Activated naive CD4-positive, alpha-beta T cell treated with anti-CD3 and anti-CD28 coated beads, Interleukin-2, amount 50 U/mL, for 24 hours (primary cell): ENCODE measurements at regions not wholly inside any gene's neighbourhood (a gene's known extent, or its start where the extent isn't known, plus 50 kb on each side); places are given as distances from the start of the nearest gene placed in this dataset.

Experiments
- H3K27ac Mint-ChIP-seq: one replicate; pipeline ENCODE4 v1.8.0; 2021; ENCODE audit warnings: mild to moderate bottlenecking, mixed read lengths
- H3K27me3 Mint-ChIP-seq: one replicate; pipeline ENCODE4 v1.8.0; 2021; ENCODE audit warnings: mixed read lengths
- H3K36me3 Mint-ChIP-seq: one replicate; pipeline ENCODE4 v1.8.0; 2021; ENCODE audit warnings: mixed read lengths
- H3K4me1 Mint-ChIP-seq: one replicate; pipeline ENCODE4 v1.8.0; 2021; ENCODE audit warnings: mixed read lengths
- H3K4me3 Mint-ChIP-seq: one replicate; pipeline ENCODE4 v1.8.0; 2021; ENCODE audit warnings: mild to moderate bottlenecking, mixed read lengths
- H3K9me3 Mint-ChIP-seq: one replicate; pipeline ENCODE4 v1.8.0; 2021; ENCODE audit warnings: mixed read lengths

DNA sequence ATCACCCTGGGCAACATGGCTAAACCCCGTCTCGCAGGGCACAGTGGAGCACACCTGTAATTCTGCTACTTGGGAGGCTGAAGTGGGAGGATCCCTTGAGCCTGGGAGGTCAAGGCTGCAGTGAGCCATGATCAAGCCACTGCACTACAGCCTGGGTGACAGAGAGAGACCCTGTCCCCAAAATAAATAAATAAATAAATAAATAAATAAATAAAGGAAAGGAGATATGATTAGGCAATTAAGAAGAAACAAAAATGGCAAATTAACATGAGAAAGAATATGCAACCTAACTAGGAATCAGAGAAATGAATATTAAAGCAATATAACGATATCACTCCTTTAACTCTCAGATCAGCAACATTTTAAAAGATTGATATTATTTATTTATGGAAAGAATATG is 92.3 kb downstream of the C1D start:
- H3K36me3 Mint-ChIP-seq, result no peaks in the 10 kb centered on the region
- peaks cover 9% of the 10 kb centered on the region for H3K27me3 Mint-ChIP-seq
- H3K9me3 Mint-ChIP-seq, result no peaks in the 10 kb centered on the region
- no peak overlapping the region for H3K27ac Mint-ChIP-seq
- H3K4me3 Mint-ChIP-seq, result no peak overlapping the region
- no peaks in the 10 kb centered on the region for H3K4me1 Mint-ChIP-seq

DNA sequence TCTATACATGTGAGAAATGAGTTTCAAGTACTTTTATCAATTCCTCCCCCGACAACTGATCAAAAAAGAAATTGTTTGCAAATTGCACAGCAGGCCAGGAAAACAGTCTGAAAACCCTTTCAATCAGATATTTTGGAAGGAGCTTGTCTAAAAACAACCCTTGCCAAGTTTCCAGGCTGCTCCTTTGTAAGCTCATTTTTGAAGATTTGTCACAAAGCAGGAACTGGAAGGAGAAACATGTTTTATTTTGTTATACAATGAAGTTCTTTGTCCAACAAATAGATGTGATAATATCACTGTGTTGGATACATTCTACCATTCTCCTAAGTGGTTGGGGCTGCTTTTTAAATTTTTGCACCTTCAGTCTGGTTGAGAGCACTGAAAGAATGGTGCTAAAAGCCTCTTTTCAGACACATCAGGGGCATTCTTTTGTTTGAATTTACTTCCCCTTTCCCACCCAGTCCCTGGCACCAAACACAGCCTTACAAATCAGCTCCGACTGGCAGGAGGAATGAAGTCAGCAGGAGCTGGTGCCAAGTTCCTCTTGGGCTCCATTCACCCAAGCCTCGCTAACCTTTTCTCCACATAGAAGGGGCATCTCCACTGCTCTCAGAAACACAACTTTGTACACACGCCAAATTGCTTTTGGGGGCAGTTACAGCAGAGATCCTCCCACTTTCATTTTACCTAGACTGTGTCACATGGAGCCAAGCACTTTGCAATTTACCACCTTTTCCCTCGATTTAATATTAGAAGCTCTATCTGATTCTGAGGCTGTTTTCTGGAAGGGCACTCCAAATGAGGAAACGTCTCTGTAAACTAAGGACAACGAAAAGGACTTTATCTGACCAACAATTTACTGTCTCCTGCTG is 88.0 kb downstream of the C1D start:
- Mint-ChIP-seq H3K36me3 (no peaks in the 10 kb centered on the region), H3K27ac (no peak overlapping the region), H3K4me3 (no peak overlapping the region), H3K4me1 (no peaks in the 10 kb centered on the region), H3K27me3 (peaks cover 7% of the 10 kb centered on the region), H3K9me3 (no peaks in the 10 kb centered on the region)

GRCh38 chr2:67977464-67977863 is 85.3 kb downstream of the C1D start:
- Mint-ChIP-seq H3K4me3 (no peak overlapping the region), H3K9me3 (no peaks in the 10 kb centered on the region), H3K4me1 (no peaks in the 10 kb centered on the region), H3K36me3 (no peaks in the 10 kb centered on the region), H3K27ac (no peak overlapping the region), H3K27me3 (peaks cover 10% of the 10 kb centered on the region)

- no peaks in the 10 kb centered on the region for H3K9me3 Mint-ChIP-seq
Observed at GRCh38 chr2:67982956-67983355, 79.8 kb downstream of the C1D start.

DNA sequence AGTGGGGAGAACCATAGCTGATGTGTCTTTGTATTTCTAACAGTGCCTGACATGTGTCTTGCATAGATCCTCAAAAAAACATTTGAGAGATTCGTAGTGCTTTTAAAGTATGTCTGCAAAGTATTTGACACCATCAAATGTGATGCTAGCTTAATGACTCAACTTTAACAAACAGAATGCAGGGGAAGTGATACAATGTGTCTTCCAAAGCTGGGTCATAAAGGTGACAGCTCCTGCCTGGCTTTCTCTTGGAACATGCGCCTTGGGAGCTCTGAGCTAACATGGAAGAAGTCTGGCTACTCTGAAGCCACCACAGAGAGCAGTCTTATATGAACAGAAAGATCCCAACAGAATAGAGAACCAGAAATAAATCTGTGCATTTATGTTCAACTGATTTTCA is 78.2 kb downstream of the C1D start:
- H3K4me1 Mint-ChIP-seq, result no peaks in the 10 kb centered on the region
- no peaks in the 10 kb centered on the region for H3K36me3 Mint-ChIP-seq
- no peaks in the 10 kb centered on the region for H3K9me3 Mint-ChIP-seq
- no peak overlapping the region for H3K4me3 Mint-ChIP-seq
- H3K27ac Mint-ChIP-seq, result no peak overlapping the region
- peaks cover 15% of the 10 kb centered on the region for H3K27me3 Mint-ChIP-seq

More at GRCh38 chr2:67982956-67983355, 79.8 kb downstream of the C1D start:
- no peak overlapping the region for H3K4me3 Mint-ChIP-seq
- H3K27ac Mint-ChIP-seq, result no peak overlapping the region
- peaks cover 15% of the 10 kb centered on the region for H3K27me3 Mint-ChIP-seq
- H3K4me1 Mint-ChIP-seq, result no peaks in the 10 kb centered on the region
- H3K36me3 Mint-ChIP-seq, result no peaks in the 10 kb centered on the region

GRCh38 chr2:67985586-67985985 is 77.2 kb downstream of the C1D start:
- H3K4me3 Mint-ChIP-seq, result no peak overlapping the region
- no peaks in the 10 kb centered on the region for H3K36me3 Mint-ChIP-seq
- peaks cover 15% of the 10 kb centered on the region for H3K27me3 Mint-ChIP-seq
- H3K27ac Mint-ChIP-seq, result no peak overlapping the region
- H3K9me3 Mint-ChIP-seq, result no peaks in the 10 kb centered on the region
- H3K4me1 Mint-ChIP-seq, result no peaks in the 10 kb centered on the region

GRCh38 chr2:67986258-67986657 is 76.5 kb downstream of the C1D start:
- Mint-ChIP-seq H3K4me3 (no peak overlapping the region), H3K9me3 (no peaks in the 10 kb centered on the region), H3K36me3 (no peaks in the 10 kb centered on the region), H3K27me3 (peaks cover 15% of the 10 kb centered on the region), H3K27ac (no peak overlapping the region), H3K4me1 (no peaks in the 10 kb centered on the region)
